ENCODE measurements at regions not wholly inside any gene's neighbourhood (a gene's known extent, or its start where the extent isn't known, plus 50 kb on each side); places are given as distances from the start of the nearest gene placed in this dataset.

DNA sequence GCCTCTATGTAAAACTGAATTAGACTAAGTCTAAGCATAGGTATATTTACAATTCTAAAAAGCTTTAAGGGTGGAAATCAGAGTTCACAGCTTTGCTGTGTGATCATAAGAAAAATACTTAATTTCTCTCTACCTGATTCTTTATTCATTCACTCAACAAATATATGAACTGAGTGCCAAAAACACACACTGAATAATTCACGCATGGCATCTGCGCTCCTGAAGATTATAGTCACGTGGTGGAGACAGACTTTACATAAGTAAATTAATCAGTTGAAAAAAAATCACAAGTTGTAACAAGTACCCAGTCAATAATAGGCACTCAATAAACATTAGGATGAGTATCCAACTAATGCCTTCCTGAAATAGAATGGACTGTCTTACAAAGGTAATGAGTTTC is 351.6 kb downstream of the METTL4 start:
- WGBS: 75% methylated on average over 3 of the region's 3 CpGs
- Histone ChIP-seq H3K36me3 (ENCODE audit: control insufficient read depth in 4 of 4, insufficient read depth in 3 of 4, low read depth in 1 of 4, low read length in 3 of 4) (no peaks in the 10 kb centered on the region), H3K9me3 (ENCODE audit: control insufficient read depth in 4 of 4, low read length in 3 of 4) (no peaks in the 10 kb centered on the region), H3K27me3 (ENCODE audit: control insufficient read depth in 4 of 4, insufficient read depth in 4 of 4, low read length in 3 of 4) (no peaks in the 10 kb centered on the region), H3K4me3 (ENCODE audit: low read depth in 1 of 3, low read length in 3 of 3) (no peak overlapping the region), H3K4me1 (ENCODE audit: control insufficient read depth in 4 of 4, insufficient read depth in 4 of 4, low read length in 3 of 4) (no peaks in the 10 kb centered on the region), H3K27ac (ENCODE audit: low read depth in 1 of 2, low read length in 2 of 2) (no peak overlapping the region), H3K9ac (ENCODE audit: low read depth in 1 of 2, low read length in 2 of 2) (no peak overlapping the region)
- TF ChIP-seq EGR1 (IDR thresholded peaks at IDR 0.05; ENCODE audit: low read depth in 2 of 2) (no peak), GABPA (IDR thresholded peaks at IDR 0.05 in 1 of 2, conservative IDR thresholded peaks at IDR 0.05 in 1 of 2) (no peak)
- no peak for DNase-seq (ENCODE audit: low spot score)

DNA sequence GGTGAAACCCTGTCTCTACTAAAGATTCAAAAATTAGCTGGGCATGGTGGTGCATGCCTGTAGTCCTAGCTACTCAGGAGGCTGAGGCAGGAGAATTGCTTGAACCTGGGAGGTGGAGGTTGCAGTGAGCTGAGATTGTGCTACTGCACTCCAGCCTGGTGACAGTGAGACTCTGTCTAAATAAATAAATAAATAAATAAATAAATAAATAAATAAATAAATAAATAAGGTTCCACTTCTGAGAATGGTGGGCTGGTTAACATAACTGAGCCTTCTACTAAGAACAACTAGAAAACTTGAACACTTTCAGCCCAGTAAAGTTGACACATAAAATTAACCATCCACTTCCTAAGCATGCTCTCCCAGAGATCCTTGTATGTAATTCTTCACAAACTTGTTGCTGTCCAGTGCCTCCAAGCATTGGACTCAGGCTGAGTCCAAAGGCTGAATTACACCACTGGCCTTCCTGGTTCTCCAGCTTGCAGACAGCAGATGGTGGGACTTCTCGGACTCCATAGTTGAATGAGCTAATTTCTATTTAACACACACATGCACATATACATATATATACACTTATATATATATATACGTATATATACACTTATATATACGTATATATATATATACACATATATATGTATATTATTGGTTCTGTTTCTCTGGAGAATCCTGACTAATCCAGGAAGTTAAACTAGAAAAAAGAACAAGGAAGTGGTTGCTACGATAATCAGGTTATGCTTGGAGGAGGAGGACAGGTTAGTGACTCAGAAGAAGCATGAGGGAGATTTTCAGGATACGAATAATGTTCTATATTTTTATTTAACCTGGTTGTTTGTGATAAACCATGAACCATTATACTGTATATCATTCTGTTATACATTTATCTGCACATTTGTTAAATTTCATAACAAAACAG is 348.8 kb downstream of the METTL4 start:
- no peak for TF ChIP-seq NR2F2 (IDR thresholded peaks at IDR 0.05)
- no peak for TF ChIP-seq EGR1 (IDR thresholded peaks at IDR 0.05; ENCODE audit: low read depth in 2 of 2)
- TF ChIP-seq HNF4A (conservative IDR thresholded peaks at IDR 0.05): peak; percentile 70 to 74
- no peak for TF ChIP-seq FOXA1 (IDR thresholded peaks at IDR 0.05)
- WGBS: 71% methylated on average over 5 of the region's 5 CpGs
- no peak overlapping the region for H3K9ac ChIP-seq (ENCODE audit: low read depth in 1 of 2, low read length in 2 of 2)
- no peak overlapping the region for H3K27ac ChIP-seq (ENCODE audit: low read depth in 1 of 2, low read length in 2 of 2)
- H3K4me3 ChIP-seq (ENCODE audit: low read depth in 1 of 3, low read length in 3 of 3): no peak overlapping the region
- no peaks in the 10 kb centered on the region for H3K36me3 ChIP-seq (ENCODE audit: control insufficient read depth in 4 of 4, insufficient read depth in 3 of 4, low read depth in 1 of 4, low read length in 3 of 4)
- H3K4me1 ChIP-seq (ENCODE audit: control insufficient read depth in 4 of 4, insufficient read depth in 4 of 4, low read length in 3 of 4): no peaks in the 10 kb centered on the region
- H3K27me3 ChIP-seq (ENCODE audit: control insufficient read depth in 4 of 4, insufficient read depth in 4 of 4, low read length in 3 of 4): no peaks in the 10 kb centered on the region
- no peak for DNase-seq (ENCODE audit: low spot score)
- H3K9me3 ChIP-seq (ENCODE audit: control insufficient read depth in 4 of 4, low read length in 3 of 4): no peaks in the 10 kb centered on the region

DNA sequence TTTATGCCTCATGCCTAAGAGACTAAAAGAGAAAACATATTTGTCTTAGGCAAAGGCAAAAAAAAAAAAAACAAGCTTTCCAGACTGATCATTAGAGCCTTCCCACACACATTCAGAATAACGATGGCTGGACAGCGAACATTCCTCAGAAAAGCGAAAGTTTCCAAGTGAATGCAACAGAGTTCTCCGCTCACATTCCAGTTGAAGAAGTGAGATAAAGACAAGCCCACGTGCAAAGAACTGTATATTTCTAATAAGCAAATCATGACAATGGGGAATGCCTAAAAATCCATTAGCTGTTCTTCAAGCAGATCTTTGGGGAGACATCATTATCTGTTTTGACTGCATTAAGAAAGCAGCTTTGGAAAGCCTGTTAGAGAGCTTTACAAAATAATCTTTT is 347.9 kb downstream of the METTL4 start:
- H3K27ac ChIP-seq (ENCODE audit: low read depth in 1 of 2, low read length in 2 of 2): no peak overlapping the region
- 61% methylated on average over 5 of the region's 5 CpGs for WGBS
- H3K9ac ChIP-seq (ENCODE audit: low read depth in 1 of 2, low read length in 2 of 2): no peak overlapping the region
- no peaks in the 10 kb centered on the region for H3K4me1 ChIP-seq (ENCODE audit: control insufficient read depth in 4 of 4, insufficient read depth in 4 of 4, low read length in 3 of 4)
- no peaks in the 10 kb centered on the region for H3K9me3 ChIP-seq (ENCODE audit: control insufficient read depth in 4 of 4, low read length in 3 of 4)
- no peak overlapping the region for H3K4me3 ChIP-seq (ENCODE audit: low read depth in 1 of 3, low read length in 3 of 3)
- TF ChIP-seq FOXA1 (IDR thresholded peaks at IDR 0.05): no peak
- no peak for TF ChIP-seq TAF1 (conservative IDR thresholded peaks at IDR 0.05)
- TF ChIP-seq, protein P1, sequence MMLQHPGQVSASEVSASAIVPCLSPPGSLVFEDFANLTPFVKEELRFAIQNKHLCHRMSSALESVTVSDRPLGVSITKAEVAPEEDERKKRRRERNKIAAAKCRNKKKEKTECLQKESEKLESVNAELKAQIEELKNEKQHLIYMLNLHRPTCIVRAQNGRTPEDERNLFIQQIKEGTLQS (IDR thresholded peaks at IDR 0.05): no peak
- TF ChIP-seq YY1 (IDR thresholded peaks at IDR 0.05): no peak
- no peak for TF ChIP-seq HNF4A (conservative IDR thresholded peaks at IDR 0.05)
- TF ChIP-seq, protein P2, sequence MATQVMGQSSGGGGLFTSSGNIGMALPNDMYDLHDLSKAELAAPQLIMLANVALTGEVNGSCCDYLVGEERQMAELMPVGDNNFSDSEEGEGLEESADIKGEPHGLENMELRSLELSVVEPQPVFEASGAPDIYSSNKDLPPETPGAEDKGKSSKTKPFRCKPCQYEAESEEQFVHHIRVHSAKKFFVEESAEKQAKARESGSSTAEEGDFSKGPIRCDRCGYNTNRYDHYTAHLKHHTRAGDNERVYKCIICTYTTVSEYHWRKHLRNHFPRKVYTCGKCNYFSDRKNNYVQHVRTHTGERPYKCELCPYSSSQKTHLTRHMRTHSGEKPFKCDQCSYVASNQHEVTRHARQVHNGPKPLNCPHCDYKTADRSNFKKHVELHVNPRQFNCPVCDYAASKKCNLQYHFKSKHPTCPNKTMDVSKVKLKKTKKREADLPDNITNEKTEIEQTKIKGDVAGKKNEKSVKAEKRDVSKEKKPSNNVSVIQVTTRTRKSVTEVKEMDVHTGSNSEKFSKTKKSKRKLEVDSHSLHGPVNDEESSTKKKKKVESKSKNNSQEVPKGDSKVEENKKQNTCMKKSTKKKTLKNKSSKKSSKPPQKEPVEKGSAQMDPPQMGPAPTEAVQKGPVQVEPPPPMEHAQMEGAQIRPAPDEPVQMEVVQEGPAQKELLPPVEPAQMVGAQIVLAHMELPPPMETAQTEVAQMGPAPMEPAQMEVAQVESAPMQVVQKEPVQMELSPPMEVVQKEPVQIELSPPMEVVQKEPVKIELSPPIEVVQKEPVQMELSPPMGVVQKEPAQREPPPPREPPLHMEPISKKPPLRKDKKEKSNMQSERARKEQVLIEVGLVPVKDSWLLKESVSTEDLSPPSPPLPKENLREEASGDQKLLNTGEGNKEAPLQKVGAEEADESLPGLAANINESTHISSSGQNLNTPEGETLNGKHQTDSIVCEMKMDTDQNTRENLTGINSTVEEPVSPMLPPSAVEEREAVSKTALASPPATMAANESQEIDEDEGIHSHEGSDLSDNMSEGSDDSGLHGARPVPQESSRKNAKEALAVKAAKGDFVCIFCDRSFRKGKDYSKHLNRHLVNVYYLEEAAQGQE (IDR thresholded peaks at IDR 0.05): peak; percentile 58
- no peak for TF ChIP-seq RXRA (IDR thresholded peaks at IDR 0.05)
- TF ChIP-seq EGR1 (IDR thresholded peaks at IDR 0.05; ENCODE audit: low read depth in 2 of 2): no peak
- no peaks in the 10 kb centered on the region for H3K27me3 ChIP-seq (ENCODE audit: control insufficient read depth in 4 of 4, insufficient read depth in 4 of 4, low read length in 3 of 4)
- DNase-seq (ENCODE audit: low spot score): no peak
- H3K36me3 ChIP-seq (ENCODE audit: control insufficient read depth in 4 of 4, insufficient read depth in 3 of 4, low read depth in 1 of 4, low read length in 3 of 4): no peaks in the 10 kb centered on the region
